Natural killer cell (primary cell): ENCODE measurements at regions not wholly inside any gene's neighbourhood (a gene's known extent, or its start where the extent isn't known, plus 50 kb on each side); places are given as distances from the start of the nearest gene placed in this dataset.

Experiments used
- ATAC-seq, 3 donors: fragments of 150-1000 bp in 2 of 3; fragments of 200-7000 bp in 1 of 3; cut with Tn5 transposase; 1 replicate in 1 of 3; 2 replicates in 2 of 3; pipeline ENCODE4 v1.10.0; 2021; ENCODE audit warnings: mild to moderate bottlenecking in 2 of 3, moderate library complexity in 2 of 3
- DNase-seq, 2 donors: peaks; one replicate each; pipeline versions ENCODE4 v3.0.0 to v3.0.0-alpha.2; 2013 to 2021; ENCODE audit warnings: mixed read lengths in 1 of 2
- H3K27ac ChIP-seq: one replicate; pipeline ENCODE4 v1.5.1; 2013; ENCODE audit warnings: mild to moderate bottlenecking, low read length
- H3K27me3 ChIP-seq: one replicate; pipeline ENCODE4 v1.6.1; 2013; ENCODE audit warnings: low read length; ENCODE audit not compliant: control insufficient read depth, insufficient read depth
- H3K36me3 ChIP-seq: one replicate; pipeline ENCODE4 v1.6.1; 2013; ENCODE audit warnings: low read length; ENCODE audit not compliant: control insufficient read depth, insufficient read depth
- H3K4me1 ChIP-seq: one replicate; pipeline ENCODE4 v1.6.1; 2013; ENCODE audit warnings: low read length; ENCODE audit not compliant: control insufficient read depth, insufficient read depth
- H3K4me3 ChIP-seq: one replicate; pipeline ENCODE4 v1.5.1; 2013; ENCODE audit warnings: low read length
- H3K9me3 ChIP-seq: one replicate; pipeline ENCODE4 v1.6.1; 2013; ENCODE audit warnings: low read length; ENCODE audit not compliant: control insufficient read depth, insufficient read depth
- H3K27ac Mint-ChIP-seq, 2 donors: one replicate each; pipeline ENCODE4 v1.8.0; 2022; ENCODE audit warnings: mild to moderate bottlenecking in 2 of 2, mixed read lengths in 2 of 2, moderate library complexity in 1 of 2
- H3K27me3 Mint-ChIP-seq, 2 donors: one replicate each; pipeline ENCODE4 v1.8.0; 2022; ENCODE audit warnings: low read depth in 2 of 2, mixed read lengths in 2 of 2
- H3K36me3 Mint-ChIP-seq: one replicate; pipeline ENCODE4 v1.8.0; 2022; ENCODE audit warnings: mixed read lengths
- H3K4me1 Mint-ChIP-seq, 2 donors: one replicate each; pipeline ENCODE4 v1.8.0; 2022; ENCODE audit warnings: mixed read lengths in 2 of 2
- H3K4me3 Mint-ChIP-seq: one replicate; pipeline ENCODE4 v1.8.0; 2022; ENCODE audit warnings: mild to moderate bottlenecking, moderate library complexity, mixed read lengths
- H3K9me3 Mint-ChIP-seq, 2 donors: one replicate each; pipeline ENCODE4 v1.8.0; 2022; ENCODE audit warnings: mixed read lengths in 2 of 2
- CTCF ChIP-seq: fragments of 200-600 bp; IDR thresholded peaks from one replicate; pipeline ENCODE4 v1.8.0; 2022; ENCODE audit warnings: antibody characterized with exemption
- WGBS: methylation state at CpG from one replicate; pipeline ENCODE4 v1.1.7; 2013; ENCODE audit warnings: missing lambda C conversion rate; ENCODE audit not compliant: insufficient coverage; 5-methylcytosine and 5-hydroxymethylcytosine counted together
- intact Hi-C: fragments of 100-400 bp; cut with micrococcal nuclease; formaldehyde crosslinking; loops from one replicate; pipeline ENCODE4 v1.14.2; 2022

GRCh38 chr4:30495251-30495650 lies 224.9 kb upstream of the PCDH7 start:
- no peaks in the 10 kb centered on the region for H3K36me3 ChIP-seq
- H3K27ac ChIP-seq = no peak overlapping the region
- TF ChIP-seq CTCF = no peak
- intact Hi-C loops = no loop called here
- no peak overlapping the region for H3K4me3 Mint-ChIP-seq
- H3K9me3 Mint-ChIP-seq = peaks cover 12 to 17% of the 10 kb centered on the region in 2 donors
- DNase-seq (no peak), ATAC-seq (no peak)
- no peak overlapping the region for H3K27ac Mint-ChIP-seq
- H3K4me3 ChIP-seq = no peak overlapping the region
- no peaks in the 10 kb centered on the region for H3K27me3 ChIP-seq
- 89% methylated on average over 3 of the region's 3 CpGs for WGBS
- H3K4me1 Mint-ChIP-seq = no peaks in the 10 kb centered on the region
- peaks cover 33% of the 10 kb centered on the region for H3K36me3 Mint-ChIP-seq
- peaks cover 6% of the 10 kb centered on the region for H3K9me3 ChIP-seq
- H3K4me1 ChIP-seq = no peaks in the 10 kb centered on the region
- no peaks in the 10 kb centered on the region for H3K27me3 Mint-ChIP-seq

- H3K27ac Mint-ChIP-seq = no peak overlapping the region
- no peak for DNase-seq
- no peak for ATAC-seq
- Histone ChIP-seq H3K9me3 (peaks cover 6% of the 10 kb centered on the region), H3K36me3 (no peaks in the 10 kb centered on the region), H3K27ac (no peak overlapping the region), H3K27me3 (no peaks in the 10 kb centered on the region), H3K4me1 (no peaks in the 10 kb centered on the region), H3K4me3 (no peak overlapping the region)
- H3K4me1 Mint-ChIP-seq = no peaks in the 10 kb centered on the region
- intact Hi-C loops = no loop called here
- H3K36me3 Mint-ChIP-seq = peaks cover 38% of the 10 kb centered on the region
- no peak overlapping the region for H3K4me3 Mint-ChIP-seq
- H3K27me3 Mint-ChIP-seq = no peaks in the 10 kb centered on the region
- H3K9me3 Mint-ChIP-seq = peaks cover 13 to 17% of the 10 kb centered on the region in 2 donors
- no peak for TF ChIP-seq CTCF
- WGBS = 60% methylated on average over 1 of the region's 3 CpGs
Observed at GRCh38 chr4:30495651-30496310, 224.4 kb upstream of the PCDH7 start.

GRCh38 chr4:30511751-30512150 lies 208.4 kb upstream of the PCDH7 start:
- Mint-ChIP-seq H3K27ac (no peak overlapping the region), H3K4me1 (no peaks in the 10 kb centered on the region), H3K27me3 (no peaks in the 10 kb centered on the region), H3K36me3 (peaks cover 14% of the 10 kb centered on the region), H3K9me3 (peaks cover 4 to 13% of the 10 kb centered on the region in 2 donors), H3K4me3 (no peak overlapping the region)
- Histone ChIP-seq H3K36me3 (no peaks in the 10 kb centered on the region), H3K27me3 (no peaks in the 10 kb centered on the region), H3K9me3 (no peaks in the 10 kb centered on the region), H3K4me3 (no peak overlapping the region), H3K4me1 (no peaks in the 10 kb centered on the region), H3K27ac (no peak overlapping the region)
- no peak for TF ChIP-seq CTCF
- intact Hi-C loops = no loop called here
- no peak for DNase-seq
- ATAC-seq = no peak

- H3K27me3 Mint-ChIP-seq = no peaks in the 10 kb centered on the region
- ATAC-seq = no peak
- intact Hi-C loops = no loop called here
- Histone ChIP-seq H3K9me3 (no peaks in the 10 kb centered on the region), H3K4me3 (no peak overlapping the region), H3K36me3 (no peaks in the 10 kb centered on the region), H3K27ac (no peak overlapping the region), H3K27me3 (no peaks in the 10 kb centered on the region), H3K4me1 (no peaks in the 10 kb centered on the region)
- H3K4me3 Mint-ChIP-seq = no peak overlapping the region
- TF ChIP-seq CTCF = no peak
- no peaks in the 10 kb centered on the region for H3K4me1 Mint-ChIP-seq
- H3K27ac Mint-ChIP-seq = no peak overlapping the region
- 100% methylated on average over 1 of the region's 2 CpGs for WGBS
- peaks cover 14% of the 10 kb centered on the region for H3K36me3 Mint-ChIP-seq
- peaks cover 5 to 27% of the 10 kb centered on the region in 2 donors for H3K9me3 Mint-ChIP-seq
- DNase-seq = no peak
Observed at GRCh38 chr4:30518211-30518610, 202.0 kb upstream of the PCDH7 start.
